Chondrocyte (in vitro differentiated cells): ENCODE measurements at regions not wholly inside any gene's neighbourhood (a gene's known extent, or its start where the extent isn't known, plus 50 kb on each side); places are given as distances from the start of the nearest gene placed in this dataset.

Source experiments
- DNase-seq: peaks from one replicate; pipeline ENCODE4 v3.0.0; 2021; ENCODE audit warnings: mixed read lengths, low spot score
- H3K27ac Mint-ChIP-seq: one replicate; pipeline ENCODE4 v1.8.0; 2021; ENCODE audit warnings: mild to moderate bottlenecking, moderate library complexity, mixed read lengths; ENCODE audit not compliant: unreplicated experiment
- H3K27me3 Mint-ChIP-seq: 2 replicates; pipeline ENCODE4 v1.8.0; 2021; ENCODE audit warnings: low read depth, mixed read lengths
- H3K36me3 Mint-ChIP-seq: 2 replicates; pipeline ENCODE4 v1.8.0; 2021; ENCODE audit warnings: low read depth, mixed read lengths
- H3K4me1 Mint-ChIP-seq: 2 replicates; pipeline ENCODE4 v1.8.0; 2021; ENCODE audit warnings: low read depth, mild to moderate bottlenecking, mixed read lengths
- H3K4me3 Mint-ChIP-seq: one replicate; pipeline ENCODE4 v1.8.0; 2021; ENCODE audit warnings: mild to moderate bottlenecking, moderate library complexity, mixed read lengths; ENCODE audit not compliant: unreplicated experiment
- H3K9me3 Mint-ChIP-seq: 2 replicates; pipeline ENCODE4 v1.8.0; 2021; ENCODE audit warnings: low read depth, mixed read lengths
- TF ChIP-seq, protein P1 (sequence below): fragments of 200-600 bp; sonication (generic); IDR thresholded peaks from 2 replicates; pipeline ENCODE4 v1.5.0; 2021; ENCODE audit warnings: antibody characterized with exemption, mild to moderate bottlenecking, moderate library complexity

DNA sequence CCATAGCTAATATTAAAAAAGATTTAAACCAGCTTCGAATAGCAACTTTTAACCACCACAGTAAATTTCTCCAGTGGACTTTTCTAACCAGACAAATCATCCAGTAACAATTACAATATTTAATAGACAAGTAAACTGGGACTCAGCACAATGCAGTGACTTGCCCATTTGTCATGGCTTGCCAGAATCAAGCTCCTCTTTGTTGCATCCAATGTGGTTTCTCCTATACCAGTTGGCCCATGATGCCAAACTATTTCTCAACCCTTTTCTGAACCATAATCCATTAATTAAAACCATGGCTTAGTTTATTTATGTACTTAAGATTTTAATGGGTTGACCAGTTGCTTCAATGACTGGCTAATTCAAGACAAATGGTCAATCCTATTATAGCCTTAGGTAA, 64.4 kb downstream of the DIO2 start:
- H3K4me3 Mint-ChIP-seq, result no peak overlapping the region
- no peak for DNase-seq
- no peaks in the 10 kb centered on the region for H3K27me3 Mint-ChIP-seq
- TF ChIP-seq, protein P1, sequence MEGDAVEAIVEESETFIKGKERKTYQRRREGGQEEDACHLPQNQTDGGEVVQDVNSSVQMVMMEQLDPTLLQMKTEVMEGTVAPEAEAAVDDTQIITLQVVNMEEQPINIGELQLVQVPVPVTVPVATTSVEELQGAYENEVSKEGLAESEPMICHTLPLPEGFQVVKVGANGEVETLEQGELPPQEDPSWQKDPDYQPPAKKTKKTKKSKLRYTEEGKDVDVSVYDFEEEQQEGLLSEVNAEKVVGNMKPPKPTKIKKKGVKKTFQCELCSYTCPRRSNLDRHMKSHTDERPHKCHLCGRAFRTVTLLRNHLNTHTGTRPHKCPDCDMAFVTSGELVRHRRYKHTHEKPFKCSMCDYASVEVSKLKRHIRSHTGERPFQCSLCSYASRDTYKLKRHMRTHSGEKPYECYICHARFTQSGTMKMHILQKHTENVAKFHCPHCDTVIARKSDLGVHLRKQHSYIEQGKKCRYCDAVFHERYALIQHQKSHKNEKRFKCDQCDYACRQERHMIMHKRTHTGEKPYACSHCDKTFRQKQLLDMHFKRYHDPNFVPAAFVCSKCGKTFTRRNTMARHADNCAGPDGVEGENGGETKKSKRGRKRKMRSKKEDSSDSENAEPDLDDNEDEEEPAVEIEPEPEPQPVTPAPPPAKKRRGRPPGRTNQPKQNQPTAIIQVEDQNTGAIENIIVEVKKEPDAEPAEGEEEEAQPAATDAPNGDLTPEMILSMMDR, result no peak
- peaks cover 3% of the 10 kb centered on the region for H3K36me3 Mint-ChIP-seq
- H3K27ac Mint-ChIP-seq, result no peak overlapping the region
- peaks cover 14% of the 10 kb centered on the region for H3K9me3 Mint-ChIP-seq
- peaks cover 6% of the 10 kb centered on the region for H3K4me1 Mint-ChIP-seq

DNA sequence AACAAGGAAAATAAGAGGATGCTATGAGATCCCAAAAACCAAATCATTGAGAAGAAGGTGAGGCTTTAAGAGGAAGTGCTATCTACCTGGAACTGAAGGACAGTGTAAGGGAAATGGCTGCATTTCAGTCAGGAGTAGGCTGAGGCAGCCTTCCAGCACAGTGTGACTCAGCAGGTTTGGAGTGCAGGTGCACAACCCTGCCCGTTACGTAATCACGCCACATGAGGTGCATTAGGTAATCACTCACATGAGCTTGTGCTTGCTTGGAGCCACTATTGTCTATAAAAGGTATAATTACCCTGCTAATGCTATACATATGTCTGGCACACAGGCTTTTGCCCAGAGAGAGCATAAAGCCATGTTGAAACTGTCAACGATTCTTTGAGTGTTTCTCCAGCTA, 74.9 kb downstream of the DIO2 start:
- Mint-ChIP-seq H3K27me3 (no peaks in the 10 kb centered on the region), H3K27ac (no peak overlapping the region), H3K9me3 (peaks cover 4% of the 10 kb centered on the region), H3K4me3 (no peak overlapping the region), H3K36me3 (no peaks in the 10 kb centered on the region), H3K4me1 (peaks cover 9% of the 10 kb centered on the region)
- TF ChIP-seq, protein P1, result no peak
- DNase-seq, result no peak

DNA sequence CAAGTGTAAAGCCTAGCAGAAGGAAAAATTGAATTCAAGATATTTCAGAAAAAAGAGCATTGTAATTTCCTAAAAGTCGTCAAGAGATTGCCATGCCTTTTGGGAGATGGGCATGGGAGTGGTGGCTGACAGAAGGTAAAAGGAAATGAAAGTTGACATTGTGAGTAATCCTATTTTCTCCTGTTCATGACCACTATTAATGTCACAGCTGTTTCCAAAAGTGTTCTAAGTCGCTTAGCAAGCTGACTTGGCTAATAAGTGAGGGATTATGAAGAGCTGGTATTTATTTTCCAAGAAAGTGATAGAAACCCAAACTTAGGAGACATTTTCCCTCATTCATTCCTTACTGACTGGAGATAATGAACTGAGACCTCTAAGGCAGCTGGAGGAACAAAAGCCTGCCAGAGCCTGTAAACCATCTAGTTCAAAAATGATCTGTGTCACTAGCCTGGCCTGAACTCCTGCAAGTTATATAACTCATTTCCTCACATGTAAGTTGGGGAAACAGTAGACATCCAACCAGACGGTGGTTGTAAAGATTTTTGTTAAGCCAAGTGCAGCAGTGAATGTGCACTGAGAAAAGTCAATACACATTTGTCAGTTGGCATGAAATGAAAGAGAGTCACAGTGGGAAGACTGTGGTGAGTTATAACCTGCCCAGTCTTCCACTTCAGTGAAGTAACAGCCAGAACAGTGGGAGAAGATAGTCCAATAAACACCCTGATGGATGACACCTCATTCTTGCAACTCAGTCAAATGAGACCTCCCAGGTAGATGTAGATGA, 75.8 kb downstream of the DIO2 start:
- H3K4me3 Mint-ChIP-seq, result no peak overlapping the region
- H3K9me3 Mint-ChIP-seq, result peaks cover 4% of the 10 kb centered on the region
- no peaks in the 10 kb centered on the region for H3K36me3 Mint-ChIP-seq
- DNase-seq, result no peak
- no peaks in the 10 kb centered on the region for H3K27me3 Mint-ChIP-seq
- TF ChIP-seq, protein P1, result no peak
- H3K27ac Mint-ChIP-seq, result no peak overlapping the region
- peaks cover 9% of the 10 kb centered on the region for H3K4me1 Mint-ChIP-seq

DNA sequence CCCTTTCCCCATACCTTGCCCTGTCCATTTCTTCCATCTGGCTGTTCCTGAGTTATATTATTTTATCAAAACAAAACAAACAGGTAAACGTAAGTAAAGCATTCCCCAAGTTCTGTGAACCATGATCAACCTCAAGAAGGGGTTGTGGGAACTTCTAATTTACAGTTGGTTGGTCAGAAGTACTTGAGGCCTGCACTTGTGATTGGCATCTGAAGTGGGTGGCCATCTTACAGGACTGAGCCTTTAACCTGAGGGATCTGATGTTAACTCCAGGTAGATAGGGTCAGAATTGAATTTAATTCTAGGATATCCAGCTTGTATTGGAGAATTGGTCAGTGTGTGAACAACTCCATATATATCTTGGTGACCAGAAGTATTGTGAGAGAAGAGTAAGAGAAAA, 77.0 kb downstream of the DIO2 start:
- Mint-ChIP-seq H3K4me1 (peaks cover 9% of the 10 kb centered on the region), H3K27ac (no peak overlapping the region), H3K9me3 (peaks cover 4% of the 10 kb centered on the region), H3K27me3 (no peaks in the 10 kb centered on the region), H3K4me3 (no peak overlapping the region), H3K36me3 (no peaks in the 10 kb centered on the region)
- TF ChIP-seq, protein P1, result no peak
- no peak for DNase-seq

DNA sequence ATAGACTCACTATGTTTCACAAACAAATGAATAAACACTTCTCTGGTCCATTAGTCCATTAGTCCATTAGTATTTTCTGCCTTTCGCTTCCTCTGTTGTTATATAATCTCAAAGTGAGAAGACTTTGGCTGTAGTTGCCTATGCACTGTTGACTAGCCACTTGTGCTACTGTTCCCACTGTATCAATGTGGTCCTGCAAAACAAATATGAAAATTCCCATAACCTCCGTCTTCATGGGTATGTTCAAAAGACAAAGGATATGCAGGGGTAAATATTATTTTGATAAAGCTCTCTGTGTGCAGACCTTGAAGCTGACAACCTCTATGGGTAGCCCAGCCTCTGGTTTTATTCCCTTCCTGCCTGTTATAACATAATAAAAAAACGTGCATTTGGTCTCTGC, 77.8 kb downstream of the DIO2 start:
- Mint-ChIP-seq H3K36me3 (no peaks in the 10 kb centered on the region), H3K4me3 (no peak overlapping the region), H3K27me3 (no peaks in the 10 kb centered on the region), H3K4me1 (peaks cover 9% of the 10 kb centered on the region), H3K27ac (no peak overlapping the region), H3K9me3 (peaks cover 7% of the 10 kb centered on the region)
- no peak for DNase-seq
- TF ChIP-seq, protein P1, result no peak
